ENCODE measurements at regions not wholly inside any gene's neighbourhood (a gene's known extent, or its start where the extent isn't known, plus 50 kb on each side); places are given as distances from the start of the nearest gene placed in this dataset.

GRCh38 chr2:188199716-188200128 is 92.0 kb upstream of the GULP1 start:
- TF ChIP-seq, protein P1, sequence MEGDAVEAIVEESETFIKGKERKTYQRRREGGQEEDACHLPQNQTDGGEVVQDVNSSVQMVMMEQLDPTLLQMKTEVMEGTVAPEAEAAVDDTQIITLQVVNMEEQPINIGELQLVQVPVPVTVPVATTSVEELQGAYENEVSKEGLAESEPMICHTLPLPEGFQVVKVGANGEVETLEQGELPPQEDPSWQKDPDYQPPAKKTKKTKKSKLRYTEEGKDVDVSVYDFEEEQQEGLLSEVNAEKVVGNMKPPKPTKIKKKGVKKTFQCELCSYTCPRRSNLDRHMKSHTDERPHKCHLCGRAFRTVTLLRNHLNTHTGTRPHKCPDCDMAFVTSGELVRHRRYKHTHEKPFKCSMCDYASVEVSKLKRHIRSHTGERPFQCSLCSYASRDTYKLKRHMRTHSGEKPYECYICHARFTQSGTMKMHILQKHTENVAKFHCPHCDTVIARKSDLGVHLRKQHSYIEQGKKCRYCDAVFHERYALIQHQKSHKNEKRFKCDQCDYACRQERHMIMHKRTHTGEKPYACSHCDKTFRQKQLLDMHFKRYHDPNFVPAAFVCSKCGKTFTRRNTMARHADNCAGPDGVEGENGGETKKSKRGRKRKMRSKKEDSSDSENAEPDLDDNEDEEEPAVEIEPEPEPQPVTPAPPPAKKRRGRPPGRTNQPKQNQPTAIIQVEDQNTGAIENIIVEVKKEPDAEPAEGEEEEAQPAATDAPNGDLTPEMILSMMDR (IDR thresholded peaks at IDR 0.05), result no peak
- TF ChIP-seq POLR2A (IDR thresholded peaks at IDR 0.05), result no peak

Measured in heart left ventricle (tissue), 13 donors.